OCI-LY7 (cell line): ENCODE measurements at regions not wholly inside any gene's neighbourhood (a gene's known extent, or its start where the extent isn't known, plus 50 kb on each side); places are given as distances from the start of the nearest gene placed in this dataset.

ENCODE experiments used
- CTCF ChIP-seq: fragments of 200-600 bp; sonication (generic); conservative IDR thresholded peaks from 2 replicates; pipeline ENCODE4 v1.5.1; 2014; ENCODE audit warnings: mild to moderate bottlenecking, antibody characterized with exemption, low read length, moderate library complexity, mixed read lengths
- EZH2phosphoT487 ChIP-seq: fragments of 200-600 bp; sonication (generic); IDR thresholded peaks from 2 replicates; pipeline ENCODE4 v1.6.1; 2018; ENCODE audit warnings: low read depth, borderline replicate concordance, mild to moderate bottlenecking, mixed run types, antibody characterized with exemption, low read length, moderate library complexity, mixed read lengths

GRCh38 chr6:125544819-125545218 is 204.6 kb upstream of the HEY2 start:
- TF ChIP-seq CTCF (no peak), EZH2phosphoT487 (no peak)
